Glomerular endothelial cell (primary cell): ENCODE measurements at regions not wholly inside any gene's neighbourhood (a gene's known extent, or its start where the extent isn't known, plus 50 kb on each side); places are given as distances from the start of the nearest gene placed in this dataset.
A peak's percentile ranks its signal among the peaks of the same experiment; 100 is the strongest.
"Not testable (repeated sequence)": the region's sequence is repeated elsewhere in the genome, so short reads cannot be mapped to it uniquely, and the experiment has no call there.

Experiments used
- DNase-seq: peaks from one replicate; pipeline ENCODE4 v3.0.0-alpha.2; 2011; ENCODE audit warnings: low read depth, low spot score; ENCODE audit errors: extremely low read depth

DNA sequence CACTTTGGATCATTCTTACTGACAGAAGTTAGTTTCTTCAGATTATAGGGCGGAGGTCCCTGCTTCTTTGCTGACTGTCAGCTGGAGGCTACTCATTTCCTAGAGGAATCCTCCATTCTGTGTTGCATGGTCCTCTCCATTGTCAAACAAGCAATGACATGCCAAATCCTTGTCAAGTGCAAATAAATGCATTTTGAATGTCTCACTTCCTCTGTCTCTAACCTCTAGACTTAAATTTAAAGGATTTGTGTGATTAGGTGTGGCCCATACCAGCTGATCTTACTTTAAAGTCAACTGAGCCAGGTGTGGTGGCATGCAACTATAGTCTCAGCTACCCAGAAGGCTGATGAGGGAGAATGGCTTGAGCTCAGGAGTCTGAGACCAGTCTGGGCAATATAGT, 458.4 kb upstream of the CCDC179 start:
- no peak for DNase-seq

GRCh38 chr11:23320131-23320530, 459.9 kb upstream of the CCDC179 start:
- no peak for DNase-seq

DNA sequence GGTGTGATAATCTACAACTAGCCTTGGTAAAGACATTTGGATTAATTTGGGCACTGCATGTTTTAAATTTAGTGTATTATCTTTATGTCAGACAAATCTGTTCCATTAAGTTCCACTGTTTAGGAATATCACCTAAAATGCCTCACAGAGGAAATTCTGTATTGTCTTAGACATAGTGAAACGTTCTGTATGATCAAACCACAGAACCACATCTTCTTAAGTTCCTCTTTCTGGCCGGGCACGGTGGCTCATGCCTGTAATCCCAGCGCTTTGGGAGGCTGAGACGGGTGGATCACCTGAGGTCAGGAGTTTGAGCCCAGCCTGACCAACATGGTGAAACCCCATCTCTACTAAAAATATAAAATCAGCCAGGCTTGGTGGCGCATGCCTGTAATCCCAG, 475.3 kb upstream of the CCDC179 start:
- DNase-seq: not testable (repeated sequence)

DNA sequence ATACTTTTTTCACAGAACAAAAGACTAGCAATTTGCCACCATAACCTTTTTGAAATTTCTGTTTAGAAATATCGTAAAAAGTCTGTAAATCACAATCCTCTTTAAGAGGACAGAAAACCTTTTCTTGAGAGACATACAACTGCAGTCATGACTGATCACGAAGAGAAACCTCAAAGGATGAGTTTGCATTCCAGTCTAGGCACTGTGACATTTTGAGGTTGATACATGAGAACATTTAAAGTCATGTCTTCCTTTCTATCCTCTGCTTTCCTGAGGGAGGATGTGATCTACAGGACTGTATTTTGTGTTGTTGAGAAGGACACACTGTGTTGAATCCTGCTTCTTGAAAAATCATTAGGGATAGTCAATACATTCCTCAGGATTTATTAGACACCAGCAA, 476.7 kb upstream of the CCDC179 start:
- DNase-seq: no peak

DNA sequence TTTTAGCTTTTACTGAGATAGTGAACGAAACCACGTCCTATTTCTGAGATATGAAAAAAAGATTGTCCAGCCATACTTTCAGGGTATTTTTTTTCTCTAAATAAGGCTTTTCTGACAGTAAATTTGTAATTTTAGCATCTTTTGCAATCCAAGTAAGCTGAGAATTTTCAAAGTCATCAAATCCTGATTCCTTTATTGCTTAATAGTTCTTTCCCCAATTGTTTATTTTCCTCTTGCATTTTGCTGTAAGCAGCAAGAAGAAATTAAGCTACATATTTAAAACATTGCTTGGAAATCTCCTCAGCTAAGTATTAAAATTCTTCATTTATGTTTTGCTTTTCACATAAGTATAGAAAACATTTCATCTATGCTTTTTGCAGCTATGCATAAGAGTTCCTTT, 493.3 kb upstream of the CCDC179 start:
- DNase-seq: no peak

DNA sequence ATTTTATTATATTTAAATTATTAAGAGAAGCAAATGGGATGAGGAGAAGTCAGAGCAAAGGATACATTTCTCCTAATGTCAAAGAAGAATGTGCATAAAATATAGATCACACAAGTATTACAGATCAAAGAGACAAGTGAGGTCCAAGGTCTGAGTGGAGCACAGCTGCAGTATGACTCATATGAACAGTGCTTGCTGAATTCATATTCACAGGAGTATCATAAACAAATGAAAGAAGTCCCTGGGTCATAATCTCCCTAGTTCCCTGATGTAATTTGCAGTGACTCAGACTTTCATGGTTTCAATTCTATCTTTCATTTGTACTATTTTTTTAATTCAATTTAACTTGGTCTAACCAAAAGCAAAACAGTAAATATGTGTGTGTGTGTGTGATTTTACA, 499.0 kb upstream of the CCDC179 start:
- peak; percentile 60 for DNase-seq

GRCh38 chr11:23364076-23364475, 503.8 kb upstream of the CCDC179 start:
- DNase-seq: no peak

DNA sequence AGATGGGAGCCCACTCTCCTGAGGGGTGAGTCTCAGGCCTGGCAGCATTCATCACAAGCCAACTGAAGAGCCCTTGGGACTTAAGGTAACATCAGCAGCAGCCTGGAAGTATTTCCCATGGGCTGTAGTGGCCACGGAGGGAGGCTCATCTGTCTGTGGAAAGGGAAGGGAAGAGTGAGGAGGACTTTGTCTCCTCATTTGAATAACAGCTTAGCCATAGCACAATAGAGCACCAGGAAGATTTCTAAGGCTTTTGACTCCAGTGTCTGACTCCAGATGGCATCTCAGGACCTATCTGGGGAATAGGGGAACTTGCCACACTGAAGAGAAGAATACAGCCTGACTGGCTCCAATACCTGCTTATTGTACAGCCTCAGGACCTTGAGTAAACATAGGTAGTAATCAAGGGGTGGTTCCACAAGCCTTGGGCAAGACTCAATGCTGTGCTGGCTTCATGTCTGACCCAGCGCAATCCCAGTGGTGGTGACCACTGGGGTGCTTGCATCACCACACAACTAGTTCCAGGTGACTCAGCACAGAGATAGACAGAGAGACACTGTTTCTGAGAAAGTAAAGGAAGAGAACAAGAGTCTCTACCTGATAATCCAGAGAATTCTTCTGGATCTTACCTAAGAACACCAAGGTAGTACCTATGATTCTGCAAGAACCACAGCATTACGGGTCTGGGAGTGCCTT, 510.5 kb upstream of the CCDC179 start:
- DNase-seq: no peak

- no peak for DNase-seq
Measured at GRCh38 chr11:23377909-23378308, 517.6 kb upstream of the CCDC179 start.

GRCh38 chr11:23391031-23391430, 530.8 kb upstream of the CCDC179 start:
- DNase-seq: no peak

GRCh38 chr11:23398052-23398451, 537.8 kb upstream of the CCDC179 start:
- no peak for DNase-seq

GRCh38 chr11:23399995-23400394, 539.7 kb upstream of the CCDC179 start:
- DNase-seq: no peak

- DNase-seq: no peak
Measured at GRCh38 chr11:23403210-23404185, 543.2 kb upstream of the CCDC179 start.

DNA sequence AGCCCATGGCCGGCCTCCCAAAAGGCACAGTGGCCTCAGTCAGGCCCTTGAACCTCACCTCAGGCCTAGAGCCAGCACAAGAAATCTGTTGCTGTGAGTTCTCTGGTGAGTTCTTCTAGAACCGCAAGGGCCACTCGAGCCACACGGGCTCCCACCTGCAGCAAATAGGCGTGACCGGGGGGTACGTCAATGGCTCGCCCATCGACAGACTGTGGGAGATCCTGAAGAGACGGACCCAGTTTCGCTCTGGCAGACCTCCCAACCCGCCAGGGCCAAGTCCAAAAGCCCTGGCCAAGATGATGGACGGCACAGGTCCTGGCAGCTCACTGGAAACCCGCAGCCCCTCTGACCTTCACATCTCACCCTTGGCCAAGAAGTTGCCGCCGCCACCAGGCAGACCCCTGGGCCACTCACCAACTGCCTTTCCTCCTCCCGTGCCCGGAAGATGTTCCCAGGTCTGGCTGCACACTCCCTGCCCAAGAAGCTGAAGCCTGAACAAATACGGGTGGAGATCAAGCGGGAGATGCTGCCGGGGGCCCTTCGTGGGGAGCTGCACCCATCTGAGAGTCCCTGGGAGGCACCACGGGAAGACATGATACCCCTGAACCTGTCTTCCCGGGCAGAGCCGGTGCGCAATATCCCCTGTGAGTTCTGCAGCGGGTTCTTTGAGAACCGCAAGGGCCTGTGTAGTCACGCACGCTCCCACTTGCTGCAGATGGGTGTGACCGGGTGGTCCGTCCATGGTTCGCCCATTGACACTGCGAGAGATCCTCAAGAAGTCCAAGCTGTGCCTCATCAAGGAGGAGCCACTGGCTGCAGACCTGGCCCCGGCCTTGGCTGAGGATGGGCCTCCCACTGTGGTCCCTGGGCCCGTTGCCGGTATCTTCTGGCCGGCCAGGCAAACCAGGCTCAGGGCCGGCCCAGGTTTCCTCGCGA, 544.2 kb upstream of the CCDC179 start:
- no peak for DNase-seq

DNA sequence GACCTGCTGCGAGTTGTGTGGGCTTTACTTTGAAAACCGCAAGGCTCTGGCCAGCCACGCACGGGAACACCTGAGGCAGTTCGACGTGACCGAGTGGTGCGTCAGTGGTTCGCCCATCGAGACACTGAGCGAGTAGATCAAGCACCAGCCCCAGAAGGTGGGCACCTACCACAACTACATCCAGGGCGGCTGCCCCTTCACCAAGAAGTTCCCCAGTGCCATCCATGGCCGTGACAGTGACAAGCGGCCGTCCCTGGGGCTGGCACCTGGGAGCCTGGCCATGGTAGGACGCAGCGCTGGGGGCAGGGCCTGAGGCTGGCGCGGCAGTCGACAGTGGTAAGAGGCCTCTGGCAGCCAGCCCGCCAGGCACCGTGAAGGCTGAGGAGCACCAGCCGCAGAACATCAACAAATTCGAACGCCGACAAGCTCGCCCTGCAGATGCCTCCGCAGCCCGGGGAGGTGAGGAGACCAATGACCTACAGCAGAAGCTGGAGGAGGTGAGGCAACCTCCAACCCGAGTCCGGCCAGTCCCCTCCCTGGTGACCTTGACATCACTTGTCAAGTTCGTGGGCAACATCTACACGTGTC, 545.2 kb upstream of the CCDC179 start:
- no peak for DNase-seq

GRCh38 chr11:23406131-23406819, 546.0 kb upstream of the CCDC179 start:
- no peak for DNase-seq

DNA sequence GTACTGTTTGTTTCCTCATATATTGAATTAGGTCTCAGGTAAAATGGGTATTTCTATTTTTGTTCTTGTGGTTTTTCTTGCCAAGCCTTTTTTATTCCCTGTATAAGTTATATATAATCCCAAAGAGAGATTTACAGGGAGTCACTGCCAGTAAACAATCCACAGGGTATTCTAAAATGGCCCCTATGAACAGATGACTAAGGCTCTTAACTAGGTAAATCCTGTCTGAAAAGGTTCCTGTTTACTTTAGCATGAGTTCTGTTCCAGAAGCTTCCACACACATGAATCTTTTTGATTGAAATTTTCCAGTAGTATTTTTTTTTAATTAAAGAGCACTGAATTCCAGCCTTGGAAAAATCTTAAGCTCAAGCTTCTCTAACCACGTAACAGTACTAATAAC, 552.8 kb upstream of the CCDC179 start:
- DNase-seq: no peak

- no peak for DNase-seq
Measured at GRCh38 chr11:23423104-23423503, 562.8 kb upstream of the CCDC179 start.

- DNase-seq: no peak
Measured at GRCh38 chr11:23423656-23424055, 563.4 kb upstream of the CCDC179 start.

- no peak for DNase-seq
Measured at GRCh38 chr11:23425381-23425780, 565.1 kb upstream of the CCDC179 start.
